NCI-H1048 (cell line): ENCODE measurements at regions not wholly inside any gene's neighbourhood (a gene's known extent, or its start where the extent isn't known, plus 50 kb on each side); places are given as distances from the start of the nearest gene placed in this dataset.

ENCODE experiments used
- DNase-seq: peaks from one replicate; lab custom pipeline; 2025; lab: John Stamatoyannopoulos, UW

GRCh38 chr2:43171789-43172188 is 54.6 kb downstream of the ZFP36L2 start:
- no peak for DNase-seq

- DNase-seq = no peak
Measured at GRCh38 chr2:43170405-43171105, 55.9 kb downstream of the ZFP36L2 start.

- no peak for DNase-seq
Measured at GRCh38 chr2:43169987-43170386, 56.4 kb downstream of the ZFP36L2 start.

- DNase-seq = no peak
Measured at GRCh38 chr2:43169099-43169945, 57.1 kb downstream of the ZFP36L2 start.

- no peak for DNase-seq
Measured at GRCh38 chr2:43168016-43168369, 58.4 kb downstream of the ZFP36L2 start.

GRCh38 chr2:43165378-43166069 is 60.9 kb downstream of the ZFP36L2 start:
- DNase-seq = no peak

GRCh38 chr2:43164686-43165085 is 61.7 kb downstream of the ZFP36L2 start:
- no peak for DNase-seq

- no peak for DNase-seq
Measured at GRCh38 chr2:43163584-43164270, 62.7 kb downstream of the ZFP36L2 start.

- DNase-seq = no peak
Measured at GRCh38 chr2:43162511-43162776, 64.0 kb downstream of the ZFP36L2 start.

GRCh38 chr2:43161650-43162510 is 64.5 kb downstream of the ZFP36L2 start:
- DNase-seq = no peak

GRCh38 chr2:43160778-43161177 is 65.6 kb downstream of the ZFP36L2 start:
- DNase-seq = no peak

GRCh38 chr2:43159797-43160196 is 66.6 kb downstream of the ZFP36L2 start:
- no peak for DNase-seq

GRCh38 chr2:43158259-43158880 is 68.0 kb downstream of the ZFP36L2 start:
- no peak for DNase-seq

GRCh38 chr2:43157506-43158246 is 68.7 kb downstream of the ZFP36L2 start:
- DNase-seq = no peak

GRCh38 chr2:43155851-43156411 is 70.5 kb downstream of the ZFP36L2 start:
- no peak for DNase-seq

GRCh38 chr2:43154685-43155084 is 71.7 kb downstream of the ZFP36L2 start:
- DNase-seq = no peak

GRCh38 chr2:43152741-43153647 is 73.4 kb downstream of the ZFP36L2 start:
- no peak for DNase-seq

GRCh38 chr2:43152186-43152585 is 74.2 kb downstream of the ZFP36L2 start:
- no peak for DNase-seq
